ENCODE measurements at regions not wholly inside any gene's neighbourhood (a gene's known extent, or its start where the extent isn't known, plus 50 kb on each side); places are given as distances from the start of the nearest gene placed in this dataset.
"Not testable (repeated sequence)": the region's sequence is repeated elsewhere in the genome, so short reads cannot be mapped to it uniquely, and the experiment has no call there.

DNA sequence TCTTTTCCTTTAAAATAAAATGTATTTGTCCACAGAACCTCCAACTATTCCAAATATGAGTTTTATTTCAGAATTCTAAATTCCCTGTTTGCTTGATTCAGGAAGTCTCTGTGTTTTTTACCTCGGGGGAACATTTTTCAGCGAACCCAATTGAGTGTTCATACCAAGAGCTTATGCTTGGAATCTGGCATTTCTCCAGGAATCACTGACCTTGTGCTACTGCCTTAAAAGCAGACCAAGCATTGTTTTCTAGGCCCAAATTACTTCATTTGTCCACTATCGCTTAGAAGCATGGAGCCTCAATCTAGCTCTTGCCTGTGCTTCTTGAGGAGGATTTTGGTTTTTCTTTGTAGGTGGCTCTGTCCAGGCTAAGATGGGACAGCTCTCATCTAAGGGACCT lies 59.4 kb downstream of the EBLN1 start:
- Mint-ChIP-seq H3K4me1 (peaks cover 24% of the 10 kb centered on the region), H3K27me3 (peaks cover 2% of the 10 kb centered on the region), H3K9me3 (no peaks in the 10 kb centered on the region), H3K4me3 (no peak overlapping the region), H3K36me3 (no peaks in the 10 kb centered on the region), H3K27ac (no peak overlapping the region)

DNA sequence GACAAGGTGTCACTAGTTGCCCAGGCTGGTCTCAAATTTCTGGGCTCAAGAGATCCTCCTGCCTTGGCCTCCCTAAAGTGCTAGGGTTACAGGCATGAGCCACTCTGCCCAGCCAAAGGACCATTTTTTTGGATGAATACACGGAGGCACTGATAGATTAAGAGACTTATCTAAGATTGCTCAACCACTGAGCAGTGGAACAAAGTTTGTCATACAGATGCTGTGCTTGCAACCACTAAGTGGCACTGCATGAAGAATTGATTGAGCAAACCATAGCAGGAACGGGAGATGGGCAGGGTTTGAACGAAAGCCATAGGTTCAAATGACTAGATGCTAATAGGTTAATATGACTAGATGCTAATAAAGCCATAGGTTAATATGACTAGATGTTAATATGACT lies 61.1 kb downstream of the EBLN1 start:
- Mint-ChIP-seq H3K27ac (no peak overlapping the region), H3K27me3 (peaks cover 2% of the 10 kb centered on the region), H3K4me3 (no peak overlapping the region), H3K4me1 (peaks cover 24% of the 10 kb centered on the region), H3K36me3 (peaks cover 2% of the 10 kb centered on the region), H3K9me3 (no peaks in the 10 kb centered on the region)

DNA sequence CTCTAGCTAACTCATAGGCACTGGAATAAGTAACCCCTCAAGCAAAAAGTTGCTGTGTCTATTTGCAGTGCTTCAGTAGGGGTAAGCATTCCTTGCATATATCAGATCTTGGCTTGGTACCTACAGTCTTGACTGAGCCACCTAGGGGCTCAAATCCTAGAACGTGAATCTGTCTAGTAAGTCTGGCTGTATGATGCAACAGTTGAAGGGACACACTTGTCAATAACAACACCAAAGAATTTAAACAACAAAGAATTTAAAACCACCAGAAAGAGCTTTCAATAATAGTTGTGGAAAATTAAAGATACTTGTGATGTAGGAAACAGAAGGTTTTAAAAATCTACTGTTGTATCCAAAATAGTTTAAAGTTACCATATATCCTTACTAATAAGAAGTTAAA lies 65.4 kb downstream of the EBLN1 start:
- Mint-ChIP-seq H3K36me3 (peaks cover 2% of the 10 kb centered on the region), H3K4me3 (no peak overlapping the region), H3K4me1 (peaks cover 3% of the 10 kb centered on the region), H3K27ac (no peak overlapping the region), H3K27me3 (peaks cover 4% of the 10 kb centered on the region), H3K9me3 (no peaks in the 10 kb centered on the region)

DNA sequence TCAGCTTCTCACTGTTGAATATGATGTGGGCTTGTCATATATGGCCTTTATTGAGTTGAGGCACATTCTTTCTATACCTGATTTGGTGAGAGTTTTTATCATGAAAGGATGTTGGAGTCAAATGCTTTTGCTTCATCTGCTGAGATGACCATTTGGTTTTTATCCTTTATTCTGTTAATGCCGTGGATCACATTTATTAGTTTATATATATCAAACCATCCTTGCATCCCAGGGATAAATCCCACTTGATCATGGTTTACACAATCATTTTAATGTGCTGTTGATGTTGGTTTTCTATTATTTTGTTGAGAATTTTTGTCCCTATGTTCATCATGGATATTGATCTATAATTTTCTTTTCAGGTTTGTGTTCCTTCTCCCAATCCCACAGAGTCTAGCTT lies 67.0 kb downstream of the EBLN1 start:
- no peaks in the 10 kb centered on the region for H3K4me1 Mint-ChIP-seq
- peaks cover 5% of the 10 kb centered on the region for H3K36me3 Mint-ChIP-seq
- no peak overlapping the region for H3K27ac Mint-ChIP-seq
- peaks cover 8% of the 10 kb centered on the region for H3K9me3 Mint-ChIP-seq
- no peak overlapping the region for H3K4me3 Mint-ChIP-seq
- H3K27me3 Mint-ChIP-seq, result peaks cover 2% of the 10 kb centered on the region

DNA sequence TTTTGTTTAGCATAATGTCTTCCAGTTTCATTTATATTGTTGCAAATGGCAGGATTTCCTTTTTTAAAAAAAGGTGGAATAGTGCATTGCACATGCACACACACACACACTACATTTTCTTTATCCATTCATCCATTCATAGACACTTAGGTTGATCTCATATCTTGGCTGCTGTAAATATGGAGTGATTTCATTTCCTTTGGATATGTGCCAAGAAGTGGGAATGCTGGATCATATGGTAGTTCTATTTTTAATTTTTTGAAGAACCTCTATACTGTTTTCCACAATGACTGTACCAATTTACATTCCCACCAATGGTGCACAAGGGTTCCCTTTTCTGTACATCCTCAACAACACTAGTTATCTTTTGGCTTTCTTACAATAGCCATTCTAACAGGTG lies 68.9 kb downstream of the EBLN1 start:
- H3K9me3 Mint-ChIP-seq, result peaks cover 8% of the 10 kb centered on the region
- peaks cover 5% of the 10 kb centered on the region for H3K36me3 Mint-ChIP-seq
- H3K4me3 Mint-ChIP-seq, result no peak overlapping the region

DNA sequence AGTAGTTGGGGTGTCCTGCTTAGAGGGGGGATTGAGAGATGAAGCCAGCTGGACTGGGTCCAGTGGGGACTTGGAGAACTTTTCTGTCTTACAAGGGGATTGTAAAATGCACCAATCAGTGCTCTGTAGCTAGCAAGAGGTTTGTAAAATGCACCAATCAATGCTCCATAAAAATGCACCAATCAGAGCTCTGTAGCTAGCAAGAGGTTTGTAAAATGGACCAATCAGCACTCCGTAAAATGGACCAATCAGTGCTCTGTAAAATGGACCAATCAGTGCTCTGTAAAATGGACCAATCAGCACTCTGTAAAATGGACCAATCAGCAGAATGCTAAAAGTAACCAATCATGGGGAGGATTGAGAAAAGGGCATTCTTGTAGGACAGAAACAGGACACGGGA lies 71.9 kb downstream of the EBLN1 start:
- H3K9me3 Mint-ChIP-seq, H3K27ac Mint-ChIP-seq, H3K4me3 Mint-ChIP-seq, H3K36me3 Mint-ChIP-seq, H3K27me3 Mint-ChIP-seq, H3K4me1 Mint-ChIP-seq: not testable (repeated sequence)

More for the DNA sequence above, 68.9 kb downstream of the EBLN1 start:
- H3K27ac Mint-ChIP-seq, result no peak overlapping the region
- peaks cover 2% of the 10 kb centered on the region for H3K27me3 Mint-ChIP-seq
- H3K4me1 Mint-ChIP-seq, result no peaks in the 10 kb centered on the region

DNA sequence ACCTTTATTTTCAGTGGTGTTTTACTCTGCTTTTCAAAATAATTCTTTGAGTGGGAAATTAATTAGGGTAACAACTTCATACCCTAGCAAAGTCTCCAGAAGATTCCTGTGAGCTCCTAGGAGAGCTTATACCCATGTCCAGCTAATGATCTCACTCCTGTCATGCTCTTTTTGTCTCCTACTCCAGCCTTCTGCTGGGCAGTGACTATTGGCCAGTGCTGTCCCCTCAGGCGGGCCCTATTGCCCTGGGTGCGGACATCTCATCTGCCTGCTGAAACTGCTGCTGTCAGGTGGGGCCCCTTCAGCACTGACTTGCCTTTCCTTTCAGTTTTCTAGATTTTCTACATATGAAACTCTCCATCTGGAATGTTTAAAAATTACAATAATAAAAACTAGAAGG lies 80.3 kb downstream of the EBLN1 start:
- H3K27ac Mint-ChIP-seq, result no peak overlapping the region
- H3K4me3 Mint-ChIP-seq, result no peak overlapping the region
- H3K4me1 Mint-ChIP-seq, result peaks cover 15% of the 10 kb centered on the region
- H3K9me3 Mint-ChIP-seq, result no peaks in the 10 kb centered on the region
- peaks cover 5% of the 10 kb centered on the region for H3K27me3 Mint-ChIP-seq
- no peaks in the 10 kb centered on the region for H3K36me3 Mint-ChIP-seq

DNA sequence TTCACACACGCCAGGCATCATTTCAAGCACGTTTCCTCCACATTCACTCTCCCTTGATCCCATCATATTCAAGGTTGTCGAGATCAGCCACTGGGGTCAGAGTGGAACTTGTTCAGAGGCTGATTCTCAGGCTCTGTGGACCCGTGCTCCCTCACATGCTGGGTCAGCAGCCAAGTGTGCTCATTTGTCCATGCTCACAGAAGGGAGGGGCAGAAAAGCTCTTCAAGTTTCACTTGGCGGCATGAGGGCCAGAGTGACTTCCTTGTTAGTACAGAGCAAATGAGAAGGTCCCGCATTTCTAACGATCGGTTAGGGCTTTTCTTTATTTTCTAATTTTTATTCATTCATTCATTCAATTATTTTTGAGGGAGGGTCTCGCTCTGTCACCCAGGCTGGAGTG lies 82.2 kb downstream of the EBLN1 start:
- no peaks in the 10 kb centered on the region for H3K9me3 Mint-ChIP-seq
- H3K27me3 Mint-ChIP-seq, result peaks cover 3% of the 10 kb centered on the region
- H3K4me3 Mint-ChIP-seq, result no peak overlapping the region
- no peaks in the 10 kb centered on the region for H3K36me3 Mint-ChIP-seq
- peaks cover 15% of the 10 kb centered on the region for H3K4me1 Mint-ChIP-seq
- H3K27ac Mint-ChIP-seq, result no peak overlapping the region

DNA sequence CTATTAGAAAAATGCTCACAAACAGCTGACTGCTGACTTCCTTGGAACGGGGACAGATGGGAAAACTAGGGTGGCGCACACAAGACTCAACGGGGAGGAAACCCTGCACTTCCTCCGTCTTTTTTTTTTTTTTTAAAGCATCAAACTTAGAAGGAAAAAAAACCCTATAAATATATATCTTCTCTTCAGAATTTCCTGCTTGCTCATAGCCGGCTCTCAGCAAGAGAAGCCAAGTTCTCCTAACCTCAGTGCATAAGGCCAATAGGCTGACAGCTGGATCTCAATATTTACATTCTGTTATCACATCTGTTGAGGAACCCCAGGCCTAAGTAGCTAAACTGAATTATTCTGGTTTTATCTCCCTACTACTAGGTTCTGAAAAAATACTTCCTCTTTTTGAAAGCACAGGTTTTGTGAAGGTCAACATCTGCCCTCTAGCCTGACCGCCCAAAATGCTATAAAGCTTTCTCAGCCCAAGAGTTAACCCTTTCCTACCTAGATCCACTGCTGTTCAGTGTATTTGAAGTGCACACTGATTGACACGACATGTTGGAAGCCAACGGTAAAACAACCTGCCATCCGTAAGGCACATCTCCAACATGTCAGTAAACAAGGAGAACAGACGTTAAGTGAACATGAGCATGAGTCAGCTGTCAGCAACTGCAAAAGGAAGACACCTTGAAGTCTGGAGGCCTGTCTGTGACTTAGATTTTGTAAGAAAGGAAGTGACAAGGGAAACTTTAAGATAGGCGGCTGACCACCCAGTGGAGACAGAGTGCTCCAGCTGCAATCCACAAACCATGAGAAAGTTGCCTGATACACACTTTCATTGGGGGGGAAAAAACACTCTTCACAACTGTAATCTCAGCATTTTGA lies 83.8 kb downstream of the EBLN1 start:
- Mint-ChIP-seq H3K36me3 (no peaks in the 10 kb centered on the region), H3K4me3 (no peak overlapping the region), H3K27me3 (peaks cover 7% of the 10 kb centered on the region), H3K27ac (peak overlapping the region; percentile 31), H3K4me1 (peaks cover 21% of the 10 kb centered on the region), H3K9me3 (no peaks in the 10 kb centered on the region)

DNA sequence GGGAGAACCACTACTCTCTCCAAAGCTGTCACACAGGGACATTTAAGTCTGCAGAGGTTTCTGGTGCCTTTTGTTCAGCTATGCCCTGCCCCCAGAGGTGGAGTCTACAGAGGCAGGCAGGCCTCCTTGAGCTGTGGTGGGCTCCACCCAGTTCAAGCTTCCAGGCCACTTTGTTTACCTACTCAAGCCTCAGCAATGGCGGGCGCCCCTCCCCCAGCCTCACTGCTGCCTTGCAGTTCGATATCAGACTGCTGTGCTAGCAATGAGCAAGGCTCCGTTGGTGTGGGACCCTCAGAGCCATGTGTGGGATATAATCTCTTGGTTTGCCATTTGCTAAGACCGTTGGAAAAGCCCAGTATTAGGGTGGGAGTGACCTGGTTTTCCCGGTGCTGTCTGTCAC lies 87.0 kb downstream of the EBLN1 start:
- peaks cover 21% of the 10 kb centered on the region for H3K4me1 Mint-ChIP-seq
- not testable (repeated sequence) for H3K9me3 Mint-ChIP-seq, H3K27ac Mint-ChIP-seq, H3K4me3 Mint-ChIP-seq, H3K27me3 Mint-ChIP-seq, H3K36me3 Mint-ChIP-seq

DNA sequence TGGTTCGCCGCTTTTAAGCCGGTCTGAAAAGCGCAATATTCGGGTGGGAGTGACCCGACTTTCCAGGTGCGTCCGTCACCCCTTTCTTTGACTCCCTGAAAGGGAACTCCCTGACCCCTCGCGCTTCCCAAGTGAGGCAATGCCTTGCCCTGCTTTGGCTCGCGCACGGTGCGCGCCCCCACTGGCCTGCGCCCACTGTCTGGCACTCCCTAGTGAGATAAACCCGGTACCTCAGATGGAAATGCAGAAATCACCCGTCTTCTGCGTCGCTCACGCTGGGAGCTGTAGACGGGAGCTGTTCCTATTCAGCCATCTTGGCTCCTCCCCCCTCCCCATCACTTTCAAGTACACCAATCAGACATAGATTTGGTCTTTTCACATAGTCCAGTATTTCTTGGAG lies 88.2 kb downstream of the EBLN1 start:
- H3K27ac Mint-ChIP-seq, H3K27me3 Mint-ChIP-seq, H3K36me3 Mint-ChIP-seq, H3K4me3 Mint-ChIP-seq, H3K9me3 Mint-ChIP-seq: not testable (repeated sequence)
- peaks cover 21% of the 10 kb centered on the region for H3K4me1 Mint-ChIP-seq

DNA sequence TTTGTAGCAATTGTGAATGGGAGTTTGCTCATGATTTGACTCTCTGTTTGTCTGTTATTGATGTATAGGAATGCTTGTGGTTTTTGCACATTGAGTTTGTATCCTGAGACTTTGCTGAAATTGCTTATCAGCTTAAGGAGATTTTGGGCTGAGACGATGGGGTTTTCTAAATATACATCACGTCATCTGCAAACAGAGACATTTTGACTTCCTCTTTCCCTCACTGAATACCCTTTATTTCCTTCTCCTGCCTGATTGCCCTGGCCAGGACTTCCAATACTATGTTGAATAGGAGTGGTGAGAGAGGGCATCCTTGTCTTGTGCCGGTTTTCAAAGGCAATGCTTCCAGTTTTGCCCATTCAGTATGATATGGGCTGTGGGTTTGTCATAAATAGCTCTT lies 96.6 kb downstream of the EBLN1 start:
- H3K27me3 Mint-ChIP-seq, H3K4me1 Mint-ChIP-seq, H3K27ac Mint-ChIP-seq, H3K36me3 Mint-ChIP-seq, H3K4me3 Mint-ChIP-seq, H3K9me3 Mint-ChIP-seq: not testable (repeated sequence)

DNA sequence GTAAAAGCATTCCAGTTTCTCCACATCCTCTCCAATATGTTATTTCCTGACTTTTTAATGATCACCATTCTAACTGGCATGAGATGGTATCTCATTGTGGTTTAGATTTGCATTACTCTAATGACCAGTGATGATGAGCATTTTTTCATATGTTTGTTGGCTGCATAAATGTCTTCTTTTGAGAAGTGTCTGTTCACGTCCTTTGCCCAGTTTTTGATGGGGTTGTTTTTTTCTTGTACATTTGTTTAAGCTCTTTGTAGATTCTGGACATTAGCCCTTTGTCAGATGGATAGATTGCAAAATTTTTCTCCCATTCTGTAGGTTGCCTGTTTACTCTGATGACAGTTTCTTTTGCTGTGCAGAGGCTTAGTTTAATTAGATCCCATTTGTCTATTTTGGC lies 97.7 kb downstream of the EBLN1 start:
- H3K4me3 Mint-ChIP-seq, H3K27me3 Mint-ChIP-seq, H3K4me1 Mint-ChIP-seq, H3K9me3 Mint-ChIP-seq, H3K36me3 Mint-ChIP-seq, H3K27ac Mint-ChIP-seq: not testable (repeated sequence)

DNA sequence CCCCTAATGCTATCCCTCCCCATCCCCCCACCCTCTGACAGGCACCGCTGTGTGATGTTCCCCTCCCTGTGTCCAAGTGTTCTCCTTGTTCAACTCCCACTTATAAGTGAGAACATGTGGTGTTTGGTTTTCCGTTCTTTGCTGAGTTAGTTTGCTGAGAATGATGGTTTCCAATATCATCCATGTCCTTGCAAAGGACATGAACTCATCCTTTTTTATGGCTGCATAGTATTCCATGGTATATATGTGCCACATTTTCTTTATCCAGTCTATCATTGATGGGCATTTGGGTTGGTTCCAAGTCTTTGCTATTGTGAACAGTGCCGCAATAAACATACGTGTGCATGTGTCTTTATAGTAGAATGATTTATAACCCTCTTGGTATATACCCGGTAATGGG lies 98.2 kb downstream of the EBLN1 start:
- not testable (repeated sequence) for H3K9me3 Mint-ChIP-seq, H3K27me3 Mint-ChIP-seq, H3K27ac Mint-ChIP-seq, H3K4me3 Mint-ChIP-seq, H3K36me3 Mint-ChIP-seq, H3K4me1 Mint-ChIP-seq

DNA sequence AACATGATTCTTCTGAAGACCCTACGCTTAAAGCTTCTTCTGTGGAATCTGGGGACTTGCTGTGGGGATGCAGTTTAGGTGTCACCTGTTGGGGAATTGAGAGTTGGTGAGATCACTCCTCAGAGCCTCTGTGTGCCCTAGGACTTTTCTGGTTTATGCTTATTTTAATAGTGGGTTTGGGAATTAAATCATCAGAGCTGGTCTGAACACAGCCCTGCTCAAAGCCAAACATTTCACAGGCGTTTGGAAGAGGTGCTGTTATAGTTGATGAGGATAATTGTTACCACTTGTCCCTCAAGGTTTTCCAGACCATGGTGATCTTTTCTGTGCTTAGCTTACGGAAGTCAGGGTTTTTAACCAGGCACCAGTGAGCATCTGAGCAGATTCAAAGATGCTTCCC lies 106.1 kb downstream of the EBLN1 start:
- Mint-ChIP-seq H3K27me3 (peaks cover 3% of the 10 kb centered on the region), H3K4me3 (no peak overlapping the region), H3K9me3 (no peaks in the 10 kb centered on the region), H3K27ac (no peak overlapping the region), H3K36me3 (no peaks in the 10 kb centered on the region), H3K4me1 (no peaks in the 10 kb centered on the region)

DNA sequence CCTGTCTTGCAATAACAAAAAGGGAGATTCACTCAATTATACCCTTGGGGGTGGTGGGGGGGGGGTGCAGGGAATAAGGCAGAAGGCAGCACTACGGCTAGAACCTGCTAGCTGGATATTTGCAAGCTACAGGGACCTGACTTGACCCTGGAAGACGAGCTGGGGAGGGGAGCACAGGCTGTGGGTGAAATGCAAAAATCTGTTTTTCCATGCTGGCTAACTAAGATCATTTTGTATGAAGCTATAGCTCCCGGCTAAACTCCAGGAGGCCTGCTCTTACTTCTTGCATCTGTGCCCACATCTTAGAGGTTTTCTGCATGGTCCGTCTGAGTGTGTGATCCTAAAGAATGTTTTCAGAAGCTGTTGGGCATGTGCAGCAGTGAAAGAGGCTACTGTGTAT lies 106.6 kb downstream of the EBLN1 start:
- Mint-ChIP-seq H3K27me3 (peaks cover 3% of the 10 kb centered on the region), H3K36me3 (no peaks in the 10 kb centered on the region), H3K4me1 (no peaks in the 10 kb centered on the region), H3K27ac (no peak overlapping the region), H3K4me3 (no peak overlapping the region), H3K9me3 (no peaks in the 10 kb centered on the region)

DNA sequence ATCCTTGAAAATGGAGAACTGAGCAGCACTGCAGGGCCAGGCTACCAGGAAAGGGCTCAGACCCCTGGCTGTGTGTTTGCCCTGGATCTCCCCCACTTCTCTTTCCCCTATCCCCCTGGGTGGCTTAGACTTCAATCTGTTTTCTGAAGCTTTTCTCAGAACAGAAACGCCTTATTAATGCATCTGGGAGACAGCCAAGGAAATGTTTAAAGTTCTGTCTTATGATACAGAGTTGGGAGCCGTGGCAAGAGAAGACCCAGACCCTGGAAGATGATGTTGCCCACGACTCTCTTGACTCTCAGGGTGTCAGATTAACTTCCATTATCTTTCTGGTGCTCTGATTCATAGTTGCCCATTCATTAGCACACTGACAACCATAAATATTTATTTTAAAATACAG lies 107.1 kb downstream of the EBLN1 start:
- Mint-ChIP-seq H3K4me1 (no peaks in the 10 kb centered on the region), H3K36me3 (no peaks in the 10 kb centered on the region), H3K9me3 (no peaks in the 10 kb centered on the region), H3K27ac (no peak overlapping the region), H3K4me3 (no peak overlapping the region), H3K27me3 (peaks cover 3% of the 10 kb centered on the region)

Measured in activated naive CD4-positive, alpha-beta T cell treated with anti-CD3 and anti-CD28 coated beads, Interleukin-2, amount 50 U/mL, for 24 hours (primary cell).